Limb (tissue), 2 donors: ENCODE measurements at regions not wholly inside any gene's neighbourhood (a gene's known extent, or its start where the extent isn't known, plus 50 kb on each side); places are given as distances from the start of the nearest gene placed in this dataset.
"Not testable (repeated sequence)": the region's sequence is repeated elsewhere in the genome, so short reads cannot be mapped to it uniquely, and the experiment has no call there.

ENCODE experiments used
- DNase-seq, 2 donors: peaks; one replicate each; pipeline ENCODE4 v3.0.0-alpha.2; 2016; ENCODE audit errors: extremely low spot score in 2 of 2

DNA sequence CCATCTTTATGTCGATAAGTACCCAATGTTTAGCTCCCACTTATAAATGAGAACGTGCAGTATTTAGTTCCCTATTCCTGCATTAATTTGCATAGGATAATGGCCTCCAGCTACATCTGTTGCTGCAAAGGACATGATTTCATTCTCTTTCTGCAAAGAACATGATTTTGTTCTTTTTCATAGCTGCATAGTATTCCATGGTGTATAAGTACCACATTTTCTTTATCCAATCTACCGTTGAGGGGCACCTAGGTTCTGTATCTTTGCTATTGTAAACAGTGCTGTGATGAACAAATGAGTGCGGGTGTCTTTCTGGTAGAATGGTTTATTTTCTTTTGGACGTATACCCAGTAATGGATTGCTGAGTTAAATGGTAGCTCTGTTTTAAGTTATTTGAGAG is 63.0 kb downstream of the HLX start:
- no peak for DNase-seq

DNA sequence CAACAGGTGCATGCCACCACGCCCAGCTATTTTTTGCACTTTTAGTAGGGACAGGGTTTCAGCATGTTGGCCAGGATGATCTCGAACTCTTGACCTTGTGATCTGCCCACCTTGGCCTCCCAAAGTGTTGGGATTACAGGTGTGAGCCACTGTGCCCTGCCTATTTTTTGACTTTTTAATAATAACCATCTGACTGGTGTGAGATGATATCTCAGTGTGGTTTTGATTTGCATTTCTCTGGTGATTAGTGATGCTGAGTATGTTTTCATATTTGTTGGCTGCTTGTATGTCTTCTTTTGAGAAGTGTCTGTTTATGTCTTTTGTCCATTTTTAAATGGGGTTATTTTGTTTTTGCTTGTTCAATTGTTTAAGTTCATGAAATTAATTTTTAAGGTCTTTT is 63.7 kb downstream of the HLX start:
- DNase-seq = not testable (repeated sequence)

DNA sequence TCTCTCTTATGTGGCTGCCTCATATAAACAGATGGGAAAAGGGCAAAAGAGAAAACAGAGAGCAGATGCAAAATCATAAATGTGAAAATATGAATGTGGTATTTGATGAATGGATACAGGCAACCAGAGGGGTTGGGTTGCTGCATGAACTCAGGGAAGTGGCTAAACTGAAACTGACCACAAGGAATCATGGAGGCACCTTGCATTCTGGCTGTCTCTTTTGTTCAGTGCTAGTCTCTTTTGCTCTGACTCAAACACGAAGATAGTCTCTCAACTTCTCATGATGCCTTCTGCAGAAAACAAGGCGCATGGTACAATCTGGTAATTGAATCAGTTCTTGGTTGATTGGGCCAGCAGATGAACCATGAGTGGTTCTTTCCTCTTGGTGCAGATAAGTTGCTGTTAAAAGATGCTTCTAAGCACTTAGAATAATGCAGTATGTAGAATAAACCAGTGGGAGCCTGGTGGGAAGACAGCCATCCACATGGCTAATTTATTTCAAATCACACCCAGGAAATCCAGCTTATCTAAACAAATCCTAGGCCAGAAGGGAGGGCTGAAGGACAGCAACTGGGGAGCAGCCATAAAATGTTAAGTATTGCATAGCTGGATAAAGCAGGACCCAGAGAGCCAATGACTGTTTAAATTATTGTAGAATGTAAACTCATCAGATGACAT is 64.2 kb downstream of the HLX start:
- DNase-seq = no peak

DNA sequence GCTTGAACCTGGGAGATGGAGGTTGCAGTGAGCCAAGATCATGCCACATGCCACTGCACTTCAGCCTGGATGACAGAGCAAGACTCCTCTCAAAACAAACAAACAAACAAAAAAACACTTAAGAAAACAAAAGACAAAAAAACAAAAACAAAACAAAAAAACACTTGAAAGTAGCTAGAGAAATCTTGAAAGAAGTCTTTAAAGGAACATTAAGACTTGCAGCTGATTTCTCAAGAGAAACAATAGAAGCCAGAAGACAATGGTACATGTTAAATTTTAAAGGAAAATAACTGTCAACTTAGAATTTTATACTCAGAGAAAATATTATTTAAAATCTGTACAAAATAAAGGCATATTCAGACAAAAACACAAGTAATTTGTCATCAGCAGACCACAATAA is 71.3 kb downstream of the HLX start:
- DNase-seq = no peak

DNA sequence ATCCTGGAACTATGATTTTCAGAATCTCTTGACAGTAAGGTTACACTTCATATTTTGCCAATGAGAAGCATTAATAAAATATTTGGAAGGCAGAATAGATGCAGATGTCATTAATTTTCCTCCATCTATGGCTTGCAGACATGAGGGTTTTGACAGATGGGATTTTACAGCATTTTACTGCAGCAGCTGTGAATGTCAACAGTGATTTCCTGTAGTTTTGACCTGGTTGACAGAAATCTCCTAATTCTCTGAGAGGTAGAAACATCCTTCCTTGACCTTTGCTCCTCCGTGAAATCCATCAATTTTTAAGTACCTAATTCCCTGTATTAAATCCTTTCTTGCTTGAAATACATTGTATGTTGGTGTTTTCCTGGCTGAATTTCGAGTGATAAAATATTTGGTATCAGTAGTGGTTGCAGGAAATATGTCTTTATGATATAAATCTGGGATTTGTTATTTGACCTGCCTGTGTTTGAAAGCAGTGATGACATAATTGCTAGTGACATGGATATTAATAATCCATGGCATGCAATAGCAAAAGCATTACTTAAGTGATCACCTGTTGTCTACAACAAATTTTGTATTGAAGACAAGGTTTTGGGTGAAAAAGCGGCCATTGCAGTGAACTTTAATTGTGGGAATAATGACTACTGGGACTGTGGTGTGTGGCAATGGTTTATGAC is 73.9 kb downstream of the HLX start:
- no peak for DNase-seq

DNA sequence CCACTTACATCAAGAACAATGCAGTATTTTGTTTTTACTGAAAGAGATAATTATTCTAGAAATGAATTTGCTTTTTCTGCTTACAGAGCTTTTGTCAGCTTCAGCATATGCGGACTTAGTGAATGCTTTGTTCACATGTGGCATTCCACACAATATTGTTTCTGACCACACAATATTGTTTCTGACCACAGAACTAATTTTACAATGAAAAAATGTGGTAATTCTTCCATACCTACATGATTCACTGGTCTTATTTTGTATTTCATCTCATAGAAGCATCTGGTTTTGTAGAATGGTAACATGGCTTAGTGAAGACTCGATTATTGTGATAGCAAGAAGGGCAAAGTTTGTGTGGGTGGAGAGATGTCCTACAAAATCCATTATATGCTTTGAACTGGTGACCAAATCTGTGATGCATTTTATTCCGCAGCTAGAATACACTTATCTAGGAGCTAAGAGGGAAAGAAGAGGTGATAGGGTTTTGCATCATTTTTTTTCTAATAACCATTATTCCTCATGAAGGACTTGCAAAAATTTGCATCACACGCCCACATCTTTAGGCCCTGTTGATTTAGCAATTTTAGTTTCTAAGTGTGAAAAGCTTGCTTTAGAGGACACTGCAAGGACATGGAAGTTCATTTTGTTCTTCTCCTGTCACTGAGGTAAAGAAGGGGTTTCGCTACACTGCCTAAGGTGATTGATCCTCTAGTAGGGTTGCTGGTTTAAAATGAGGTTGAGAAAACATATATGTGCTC is 75.3 kb downstream of the HLX start:
- DNase-seq = no peak

DNA sequence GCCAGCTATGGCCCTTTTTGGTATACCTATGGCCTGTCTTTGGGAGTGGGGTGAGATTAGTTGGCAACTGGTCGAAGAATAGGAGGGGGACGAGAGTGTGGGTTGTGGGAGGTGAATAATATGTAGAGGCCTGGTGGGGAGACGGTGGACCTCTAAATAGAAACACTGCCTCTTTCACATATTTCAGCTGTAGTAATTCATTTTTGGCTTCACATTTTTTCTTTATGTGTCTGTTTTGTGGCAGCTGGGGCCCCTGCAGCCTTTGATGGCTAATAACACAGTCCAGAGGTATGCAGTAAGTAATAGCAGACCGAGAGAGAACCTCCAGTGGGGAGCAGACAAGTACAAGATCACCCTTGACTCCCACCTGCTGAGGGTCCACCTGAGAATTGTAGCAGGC is 75.9 kb downstream of the HLX start:
- no peak for DNase-seq

DNA sequence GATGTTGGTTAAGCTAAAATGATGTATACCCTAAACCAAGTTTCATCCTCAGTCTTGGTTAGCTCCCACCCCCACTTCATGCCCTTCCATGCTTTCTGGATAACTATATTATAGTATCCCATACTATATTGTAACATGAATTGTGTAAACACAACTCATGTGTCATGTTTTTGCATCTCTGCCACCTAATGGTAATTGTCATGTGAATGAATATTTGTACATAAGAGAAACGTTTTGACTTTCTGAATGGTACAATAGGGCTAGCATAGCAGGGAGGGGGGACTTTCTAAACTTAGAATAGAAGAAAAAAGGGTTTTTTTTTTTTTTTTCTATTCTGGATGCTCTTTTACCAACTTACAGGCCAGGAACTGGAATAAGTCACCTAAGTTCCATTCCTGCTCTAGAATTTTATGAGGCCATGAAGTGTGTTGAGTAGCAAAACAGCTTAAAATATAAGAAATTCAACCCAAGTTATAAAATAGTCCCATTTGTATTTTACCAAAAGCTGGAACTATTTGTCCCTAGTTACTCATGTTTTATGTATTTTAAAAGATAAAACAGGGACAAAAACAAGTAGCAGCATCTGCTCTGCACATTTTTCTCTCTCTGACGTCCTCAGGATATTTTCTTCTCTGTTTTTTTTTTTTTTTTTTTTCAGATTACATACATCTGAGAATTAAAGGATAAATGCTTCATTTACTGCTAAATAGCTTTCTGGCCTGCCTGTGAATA is 77.4 kb downstream of the HLX start:
- no peak for DNase-seq

DNA sequence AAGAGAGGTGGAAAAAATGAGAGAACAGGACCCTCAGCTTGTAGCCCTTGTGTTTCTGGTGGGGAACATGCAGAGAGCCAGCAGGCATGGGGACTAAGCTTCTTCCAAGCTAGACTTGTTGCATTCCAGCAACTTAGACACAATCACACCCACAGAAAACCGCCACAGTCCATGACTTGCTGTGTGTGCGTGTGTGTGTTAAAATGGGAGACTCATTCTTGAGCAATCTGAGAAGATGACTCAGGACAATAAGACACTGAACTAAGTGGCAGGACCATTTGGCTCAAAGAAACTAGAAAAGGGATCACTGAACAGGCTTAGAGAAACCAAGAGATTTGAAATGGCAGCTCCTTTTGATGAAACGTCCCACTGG is 78.0 kb downstream of the HLX start:
- no peak for DNase-seq

DNA sequence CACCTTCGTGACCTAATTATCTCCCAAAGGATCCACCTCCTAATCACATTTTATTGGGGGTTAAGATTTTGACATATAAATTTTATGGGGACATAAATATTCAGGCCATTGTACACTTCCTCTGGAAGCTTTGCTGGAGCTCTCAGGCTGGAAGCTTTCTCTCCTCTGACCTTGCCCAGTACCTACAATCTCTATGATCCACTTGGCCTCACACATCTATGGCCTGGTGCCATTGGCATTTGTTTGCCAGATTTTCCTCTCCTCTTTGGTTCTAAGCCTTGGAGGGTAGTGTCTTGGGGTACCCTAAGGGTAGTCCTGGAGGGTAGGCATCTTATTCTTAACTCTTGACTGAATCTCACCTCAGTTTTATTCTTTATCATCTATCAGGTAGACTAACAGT is 79.0 kb downstream of the HLX start:
- no peak for DNase-seq

DNA sequence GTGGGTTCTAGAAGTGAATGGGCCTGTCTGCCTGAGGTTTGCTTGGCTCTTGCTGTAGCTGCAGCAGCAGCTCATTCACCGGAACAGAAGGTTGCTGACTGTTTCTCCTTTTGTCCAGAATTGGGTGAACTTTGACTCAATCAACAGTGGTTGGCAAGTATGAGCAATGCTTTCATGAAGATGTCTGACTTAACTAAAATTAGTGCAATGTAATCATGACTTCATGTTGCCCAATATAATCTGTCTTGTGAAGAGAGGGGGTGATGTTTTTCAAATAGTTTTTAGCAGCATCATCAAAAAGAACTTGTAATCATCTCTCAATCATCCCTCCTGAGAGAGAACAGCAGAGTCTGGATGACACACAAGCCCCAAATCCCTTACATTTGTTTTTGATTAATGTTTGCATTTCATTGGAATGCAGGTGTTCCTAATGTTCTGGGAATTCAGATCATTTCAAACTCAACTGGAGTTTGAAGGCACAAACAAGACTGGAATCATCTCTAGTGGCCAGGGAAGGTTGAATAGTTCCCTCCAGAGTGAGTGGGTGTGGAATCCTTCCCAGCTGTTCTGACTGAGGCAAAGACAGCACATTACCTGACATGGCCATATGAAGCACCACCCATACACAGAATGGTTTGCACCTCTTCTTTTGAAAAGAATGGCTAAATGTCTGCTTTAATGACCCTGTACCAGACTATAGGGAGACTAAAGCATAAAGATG is 82.9 kb downstream of the HLX start:
- DNase-seq = no peak

DNA sequence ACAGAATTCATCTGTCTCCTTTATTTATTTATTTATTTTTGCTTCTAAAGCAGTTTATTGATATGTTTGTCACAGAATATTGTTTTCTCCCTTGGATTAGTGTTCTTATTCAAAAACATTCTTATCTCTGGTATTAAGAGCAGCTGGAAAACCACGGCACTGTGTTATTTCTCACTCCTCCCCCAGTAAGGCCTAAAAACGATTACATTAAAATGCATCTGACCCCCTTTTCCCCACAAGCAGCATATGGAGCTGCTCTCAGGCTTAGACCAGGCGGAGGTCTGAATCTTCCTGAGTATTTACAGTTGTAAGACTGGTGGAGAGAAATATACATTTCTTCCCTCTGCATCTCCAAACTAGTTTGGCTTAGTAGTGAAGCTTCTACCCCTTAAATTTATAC is 86.8 kb downstream of the HLX start:
- DNase-seq = no peak

DNA sequence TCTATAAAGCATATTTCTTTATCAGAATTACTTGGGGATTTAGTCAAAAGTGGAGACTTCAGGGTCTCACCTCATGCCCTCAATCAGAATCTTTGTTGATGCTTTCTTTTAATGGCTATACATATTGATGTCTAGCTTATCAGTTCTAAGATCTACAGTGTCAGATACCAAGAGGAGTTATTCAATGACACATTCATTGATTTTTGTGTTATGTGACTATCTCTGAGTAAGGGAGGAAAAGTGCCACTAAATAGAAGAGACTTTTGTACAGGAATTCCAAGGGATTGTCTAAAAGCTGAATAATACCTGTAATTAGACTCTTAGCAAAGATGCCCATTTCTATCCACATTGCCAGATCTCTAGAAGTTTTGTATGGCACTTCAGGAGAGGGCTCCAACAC is 87.2 kb downstream of the HLX start:
- no peak for DNase-seq

DNA sequence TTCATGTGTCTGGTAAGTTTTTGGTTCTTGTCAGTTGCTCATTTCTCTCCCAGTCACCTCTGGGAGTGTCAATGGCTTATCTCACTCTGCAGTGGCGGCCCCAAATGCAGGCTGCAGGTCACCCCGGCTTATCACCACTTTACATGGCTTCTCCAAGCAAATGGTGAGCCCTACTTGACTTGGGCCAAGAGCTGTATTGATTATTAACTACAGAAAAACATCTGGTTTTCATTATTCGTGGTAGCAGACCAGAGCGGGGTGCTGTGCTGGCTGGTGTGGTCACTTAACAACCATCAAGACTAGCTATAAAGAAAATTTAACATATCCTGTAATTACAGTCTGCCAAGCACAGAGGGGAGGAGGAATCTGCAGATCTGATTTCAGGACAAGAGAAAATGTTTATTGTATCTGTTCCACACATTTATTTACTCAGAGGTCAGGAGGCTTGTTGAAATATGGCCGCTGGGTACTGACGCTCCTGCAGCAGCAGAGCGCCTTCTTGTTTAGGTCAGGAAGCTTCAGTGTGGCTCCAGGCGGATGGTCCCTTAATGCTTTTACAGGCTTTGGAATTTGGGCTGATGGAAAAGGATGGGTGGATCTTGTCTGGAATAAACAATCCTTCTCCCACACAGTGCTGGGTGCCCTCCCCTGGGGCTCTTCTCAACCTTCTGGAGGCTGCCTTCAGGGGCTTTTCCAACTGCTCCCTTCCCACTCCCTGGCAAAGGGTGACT is 87.8 kb downstream of the HLX start:
- no peak for DNase-seq

DNA sequence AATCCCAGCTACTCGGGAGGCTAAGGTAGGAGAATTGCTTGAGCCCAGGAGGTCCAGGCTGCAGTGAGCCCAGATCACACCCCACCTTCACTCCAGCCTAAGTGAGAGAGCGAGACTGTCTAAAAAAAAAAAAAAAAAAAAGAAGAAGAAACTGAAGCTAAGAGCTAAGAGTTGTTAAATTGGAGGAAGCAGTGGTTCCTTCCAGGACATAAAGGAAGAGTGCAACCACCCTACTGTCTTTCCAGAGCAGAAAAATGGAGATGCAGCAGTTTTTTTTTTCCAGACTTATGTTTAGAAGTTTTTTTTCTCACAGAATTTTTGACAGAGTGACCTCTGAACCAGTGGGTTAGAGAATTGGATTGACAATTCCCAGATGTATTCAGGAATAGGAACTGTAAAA is 88.7 kb downstream of the HLX start:
- no peak for DNase-seq

DNA sequence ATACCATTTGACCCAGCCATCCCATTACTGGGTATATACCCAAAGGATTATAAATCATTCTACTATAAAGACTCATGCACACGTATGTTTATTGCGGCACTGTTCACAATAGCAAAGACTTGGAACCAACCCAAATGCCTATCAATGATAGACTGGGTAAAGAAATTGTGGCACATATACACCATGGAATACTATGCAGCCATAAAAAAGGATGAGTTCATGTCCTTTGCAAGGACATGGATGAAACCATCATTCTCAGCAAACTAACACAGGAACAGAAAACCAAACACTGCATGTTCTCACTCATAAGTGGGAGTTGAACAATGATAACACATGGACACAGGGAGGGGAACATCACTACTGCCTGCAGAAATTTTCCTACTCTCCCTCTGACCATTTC is 90.0 kb downstream of the HLX start:
- DNase-seq = not testable (repeated sequence)

DNA sequence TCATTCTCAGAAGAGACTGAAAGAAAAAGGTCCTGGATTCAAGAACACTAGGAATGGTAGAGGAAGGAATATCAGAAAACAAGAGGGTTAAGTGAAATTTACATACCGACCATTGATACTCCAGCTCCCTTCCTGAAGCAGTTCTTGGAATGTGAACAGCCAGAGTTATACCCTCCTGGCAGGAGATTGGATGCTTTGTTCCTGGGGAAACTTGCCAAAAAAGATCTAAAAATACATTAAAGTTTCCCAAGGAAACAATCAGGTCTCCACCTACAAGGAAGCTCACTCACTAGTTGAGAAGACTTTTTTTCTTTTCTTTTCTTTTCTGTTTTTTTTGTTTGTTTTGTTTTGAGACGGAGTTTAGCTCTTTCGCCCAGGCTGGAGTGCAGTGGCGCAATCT is 91.1 kb downstream of the HLX start:
- DNase-seq = no peak

DNA sequence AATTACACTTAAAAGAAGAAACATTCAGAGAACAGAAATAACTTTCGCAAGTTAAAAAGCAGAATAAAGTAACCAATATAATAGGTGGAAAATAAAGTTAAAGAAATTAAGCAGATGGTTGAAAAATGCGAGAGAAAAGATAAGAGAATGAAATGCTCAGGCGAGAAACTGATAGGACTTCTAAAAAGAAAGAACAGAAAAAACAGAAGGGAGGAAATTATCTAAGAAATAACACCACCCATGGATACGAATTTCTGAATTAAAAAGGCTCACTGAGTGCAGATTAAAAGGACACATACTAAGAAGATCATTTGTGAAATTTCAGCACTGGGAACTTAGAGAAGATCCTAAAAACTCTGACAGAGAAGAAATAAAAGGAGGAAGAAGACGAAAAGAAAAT is 92.0 kb downstream of the HLX start:
- DNase-seq = no peak

DNA sequence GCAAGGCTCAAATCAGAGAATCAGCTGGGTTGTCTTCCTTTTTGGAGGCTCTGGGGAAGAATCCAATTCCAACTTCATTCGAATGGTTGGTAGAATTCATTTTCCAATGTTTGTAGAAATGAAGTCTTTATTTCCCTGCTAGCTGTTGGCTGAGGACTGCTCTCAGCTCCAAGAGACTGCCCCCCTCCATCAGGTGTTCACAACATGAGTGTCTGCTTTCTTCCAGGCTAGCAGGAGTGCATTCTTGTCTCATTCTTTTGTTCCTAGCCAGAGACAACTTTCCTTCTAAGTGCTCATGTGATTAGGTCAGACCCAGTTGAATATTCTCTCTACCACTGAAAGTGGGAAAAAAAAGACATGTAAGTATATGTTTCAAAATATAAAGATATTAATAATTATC is 95.2 kb downstream of the HLX start:
- DNase-seq = no peak

DNA sequence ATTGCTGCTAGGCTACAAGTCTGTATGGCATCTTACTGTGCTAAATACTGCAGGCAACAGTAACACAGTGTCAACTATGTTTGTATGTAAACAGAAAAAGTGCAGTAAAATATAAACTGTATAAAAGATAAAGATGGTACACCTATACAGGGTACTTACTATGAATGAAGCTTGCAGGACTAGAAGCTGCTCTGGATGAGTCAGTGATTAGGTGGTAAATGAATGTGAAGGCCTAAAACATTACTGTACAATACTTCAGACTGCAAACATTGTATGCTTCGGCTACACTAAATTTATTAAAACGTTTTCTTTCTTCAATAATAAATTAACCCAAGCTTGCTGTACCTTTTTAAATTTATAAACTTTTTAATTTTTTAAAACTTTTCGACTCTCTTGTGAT is 97.1 kb downstream of the HLX start:
- no peak for DNase-seq

DNA sequence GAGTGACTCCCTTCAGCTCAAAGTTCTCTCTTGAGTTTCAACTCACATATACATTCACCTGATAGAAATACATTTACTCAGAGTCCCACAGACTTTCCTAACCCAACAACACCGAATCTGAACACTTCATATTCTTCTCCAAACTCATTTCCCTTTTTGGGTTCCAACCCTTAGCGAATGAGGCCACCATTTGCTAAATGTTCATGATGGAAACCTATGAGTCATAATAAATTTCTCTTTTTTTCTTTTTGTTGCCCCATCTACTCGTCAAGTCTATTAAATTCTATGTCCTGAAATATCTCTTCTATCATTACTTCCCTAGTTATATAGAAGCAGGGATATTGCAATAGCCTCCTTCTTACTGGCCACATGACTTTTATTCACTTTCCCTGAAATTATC is 100.1 kb downstream of the HLX start:
- DNase-seq = no peak
